HepG2 (cell line): ENCODE measurements at regions not wholly inside any gene's neighbourhood (a gene's known extent, or its start where the extent isn't known, plus 50 kb on each side); places are given as distances from the start of the nearest gene placed in this dataset.

Experiments used
- PAF1 ChIP-seq: IDR thresholded peaks from 2 replicates; pipeline ENCODE4 v1.6.1; 2016; ENCODE audit warnings: missing genetic modification reagents, missing compliant biosample characterization
- POLR2A ChIP-seq, 2 experiments: IDR thresholded peaks; 2 replicates each; pipeline ENCODE4 v1.6.1; 2011; ENCODE audit warnings: low read depth in 2 of 2, low read length in 2 of 2, mild to moderate bottlenecking in 1 of 2, moderate library complexity in 1 of 2; ENCODE audit not compliant: insufficient read depth in 1 of 2
- POLR2G ChIP-seq: fragments of 200-400 bp; formaldehyde crosslinking; IDR thresholded peaks from 2 replicates; pipeline ENCODE4 v1.6.1; 2018; ENCODE audit warnings: mild to moderate bottlenecking, low read depth, low read length, moderate library complexity
- RFX1 ChIP-seq: fragments of 450-650 bp; IDR thresholded peaks from 2 replicates; pipeline ENCODE4 v1.6.1; 2017
- TBL1XR1 ChIP-seq: fragments of 150-350 bp; IDR thresholded peaks from 2 replicates; pipeline ENCODE4 v1.6.1; 2014; ENCODE audit warnings: borderline replicate concordance, low read length; ENCODE audit not compliant: partially characterized antibody
- ZBTB37 ChIP-seq: sonication (generic); formaldehyde crosslinking; IDR thresholded peaks from 2 replicates; pipeline ENCODE4 v1.4.0; 2020; ENCODE audit warnings: mild to moderate bottlenecking, missing genetic modification reagents
- TF ChIP-seq, protein P1 (sequence below): sonication (generic); formaldehyde crosslinking; IDR thresholded peaks from 2 replicates; pipeline ENCODE4 v1.5.0; 2020; ENCODE audit warnings: missing genetic modification reagents, mild to moderate bottlenecking, borderline replicate concordance
- TF ChIP-seq, protein P2 (sequence below): sonication (generic); formaldehyde crosslinking; IDR thresholded peaks from 2 replicates; pipeline ENCODE4 v1.5.0; 2020; ENCODE audit warnings: mild to moderate bottlenecking, low read depth, missing genetic modification reagents, borderline replicate concordance

- TF ChIP-seq RFX1 (no peak), PAF1 (no peak), TBL1XR1 (no peak), POLR2G (no peak), ZBTB37 (CRISPR knock-in tag) (no peak), POLR2A (IDR thresholded peaks at IDR 0.05; ENCODE audit: insufficient read depth in 1 of 2, low read depth in 2 of 2, low read length in 2 of 2) (no peak)
- TF ChIP-seq, protein P1, sequence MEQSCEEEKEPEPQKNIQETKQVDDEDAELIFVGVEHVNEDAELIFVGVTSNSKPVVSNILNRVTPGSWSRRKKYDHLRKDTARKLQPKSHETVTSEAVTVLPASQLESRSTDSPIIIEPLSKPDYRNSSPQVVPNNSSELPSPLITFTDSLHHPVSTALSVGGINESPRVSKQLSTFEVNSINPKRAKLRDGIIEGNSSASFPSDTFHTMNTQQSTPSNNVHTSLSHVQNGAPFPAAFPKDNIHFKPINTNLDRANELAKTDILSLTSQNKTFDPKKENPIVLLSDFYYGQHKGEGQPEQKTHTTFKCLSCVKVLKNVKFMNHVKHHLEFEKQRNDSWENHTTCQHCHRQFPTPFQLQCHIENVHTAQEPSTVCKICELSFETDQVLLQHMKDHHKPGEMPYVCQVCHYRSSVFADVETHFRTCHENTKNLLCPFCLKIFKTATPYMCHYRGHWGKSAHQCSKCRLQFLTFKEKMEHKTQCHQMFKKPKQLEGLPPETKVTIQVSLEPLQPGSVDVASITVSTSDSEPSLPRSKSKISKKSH (CRISPR knock-in tag), result no peak
- TF ChIP-seq, protein P2, sequence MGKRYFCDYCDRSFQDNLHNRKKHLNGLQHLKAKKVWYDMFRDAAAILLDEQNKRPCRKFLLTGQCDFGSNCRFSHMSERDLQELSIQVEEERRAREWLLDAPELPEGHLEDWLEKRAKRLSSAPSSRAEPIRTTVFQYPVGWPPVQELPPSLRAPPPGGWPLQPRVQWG (CRISPR knock-in tag), result no peak
Measured at GRCh38 chr2:238573065-238573778, 146.5 kb downstream of the ASB1 start.
